ENCODE measurements at regions not wholly inside any gene's neighbourhood (a gene's known extent, or its start where the extent isn't known, plus 50 kb on each side); places are given as distances from the start of the nearest gene placed in this dataset.

- no peak for TF ChIP-seq CTCF (IDR thresholded peaks at IDR 0.05 in 8 of 11, conservative IDR thresholded peaks at IDR 0.05 in 3 of 11)
- TF ChIP-seq POLR2AphosphoS5 (IDR thresholded peaks at IDR 0.05), result no peak
Measured at GRCh38 chr6:12418946-12419345, 128.8 kb downstream of the EDN1 start.

Data from spleen (tissue), 7 donors.